ENCODE measurements at regions not wholly inside any gene's neighbourhood (a gene's known extent, or its start where the extent isn't known, plus 50 kb on each side); places are given as distances from the start of the nearest gene placed in this dataset.

DNA sequence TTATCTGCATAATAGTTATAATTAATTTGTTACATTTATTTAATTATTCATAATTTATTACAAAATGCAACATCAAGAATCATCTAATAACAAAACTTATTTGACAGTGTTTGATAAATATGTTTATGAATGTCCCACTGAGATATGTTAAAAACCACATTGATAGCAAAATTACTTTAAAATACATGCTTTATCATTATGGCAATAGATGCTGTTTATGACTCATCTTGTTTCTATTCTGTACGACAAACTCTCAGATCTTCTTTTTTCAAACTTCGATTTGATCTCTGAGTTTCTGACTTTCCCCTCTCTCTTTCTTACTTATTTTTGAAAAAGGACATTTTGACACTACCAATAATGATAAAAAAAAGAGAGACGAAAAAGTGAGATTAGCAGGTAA lies 56.8 kb upstream of the LRRK2 start:
- TF ChIP-seq POLR2A (IDR thresholded peaks at IDR 0.05) (no peak), POLR2AphosphoS5 (IDR thresholded peaks at IDR 0.05; ENCODE audit: insufficient read depth in 1 of 2, low read depth in 1 of 2) (no peak)
- TF ChIP-seq, protein P1, sequence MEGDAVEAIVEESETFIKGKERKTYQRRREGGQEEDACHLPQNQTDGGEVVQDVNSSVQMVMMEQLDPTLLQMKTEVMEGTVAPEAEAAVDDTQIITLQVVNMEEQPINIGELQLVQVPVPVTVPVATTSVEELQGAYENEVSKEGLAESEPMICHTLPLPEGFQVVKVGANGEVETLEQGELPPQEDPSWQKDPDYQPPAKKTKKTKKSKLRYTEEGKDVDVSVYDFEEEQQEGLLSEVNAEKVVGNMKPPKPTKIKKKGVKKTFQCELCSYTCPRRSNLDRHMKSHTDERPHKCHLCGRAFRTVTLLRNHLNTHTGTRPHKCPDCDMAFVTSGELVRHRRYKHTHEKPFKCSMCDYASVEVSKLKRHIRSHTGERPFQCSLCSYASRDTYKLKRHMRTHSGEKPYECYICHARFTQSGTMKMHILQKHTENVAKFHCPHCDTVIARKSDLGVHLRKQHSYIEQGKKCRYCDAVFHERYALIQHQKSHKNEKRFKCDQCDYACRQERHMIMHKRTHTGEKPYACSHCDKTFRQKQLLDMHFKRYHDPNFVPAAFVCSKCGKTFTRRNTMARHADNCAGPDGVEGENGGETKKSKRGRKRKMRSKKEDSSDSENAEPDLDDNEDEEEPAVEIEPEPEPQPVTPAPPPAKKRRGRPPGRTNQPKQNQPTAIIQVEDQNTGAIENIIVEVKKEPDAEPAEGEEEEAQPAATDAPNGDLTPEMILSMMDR (IDR thresholded peaks at IDR 0.05) = no peak
- intact Hi-C loops (cut with DNase I) = no loop called here
- Histone ChIP-seq H3K27ac (no peak overlapping the region), H3K9me3 (no peaks in the 10 kb centered on the region), H3K27me3 (no peaks in the 10 kb centered on the region), H3K4me1 (no peaks in the 10 kb centered on the region), H3K4me3 (no peak overlapping the region), H3K36me3 (no peaks in the 10 kb centered on the region)
- DNase-seq (ENCODE audit: extremely low spot score in 2 of 2) = no peak

DNA sequence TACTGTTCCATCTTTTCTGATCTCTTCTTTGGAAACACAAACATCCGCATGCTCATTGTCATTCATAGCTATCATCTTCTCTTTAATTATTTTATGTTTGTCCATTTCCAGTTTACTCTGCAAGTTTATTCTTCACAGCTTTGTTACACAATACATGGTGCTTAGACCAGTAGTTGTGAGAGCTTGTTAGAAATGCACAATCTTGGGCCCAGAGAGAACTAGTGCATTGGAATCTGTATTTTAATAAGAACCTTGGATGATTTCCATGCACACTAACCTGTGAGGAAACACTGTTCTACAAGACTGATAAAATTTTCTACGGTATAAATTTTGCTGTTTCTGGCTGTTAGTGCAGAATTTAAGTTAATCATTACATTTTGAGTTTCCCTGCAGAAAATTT lies 59.3 kb upstream of the SLC2A13 start:
- DNase-seq (ENCODE audit: extremely low spot score in 2 of 2) = no peak
- no peaks in the 10 kb centered on the region for H3K9me3 ChIP-seq
- H3K4me1 ChIP-seq = no peaks in the 10 kb centered on the region
- no peak overlapping the region for H3K4me3 ChIP-seq
- no peak overlapping the region for H3K27ac ChIP-seq
- H3K27me3 ChIP-seq = no peaks in the 10 kb centered on the region
- no peaks in the 10 kb centered on the region for H3K36me3 ChIP-seq
- intact Hi-C loops (cut with DNase I) = no loop called here
- TF ChIP-seq POLR2A (IDR thresholded peaks at IDR 0.05) (no peak), POLR2AphosphoS5 (IDR thresholded peaks at IDR 0.05; ENCODE audit: insufficient read depth in 1 of 2, low read depth in 1 of 2) (no peak)
- TF ChIP-seq, protein P1 (IDR thresholded peaks at IDR 0.05) = no peak

DNA sequence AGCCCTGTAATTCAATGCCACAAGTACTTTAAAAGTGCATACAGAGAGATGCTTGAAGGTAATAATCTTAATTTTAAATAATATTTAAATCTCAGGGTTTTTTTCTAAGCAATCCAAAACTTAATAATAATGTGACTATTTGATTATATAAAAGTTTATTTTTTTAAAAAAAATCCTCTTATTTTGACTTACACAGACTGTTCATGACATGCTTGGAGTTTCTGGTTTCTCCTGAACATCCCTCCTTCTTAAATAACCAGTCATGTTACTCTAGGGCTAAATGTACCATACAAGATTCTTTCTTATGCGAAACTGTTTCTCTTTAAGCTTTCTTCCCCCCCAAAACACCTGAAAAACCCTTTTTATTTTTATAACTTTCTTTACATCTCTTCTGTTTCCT lies 58.2 kb upstream of the SLC2A13 start:
- no peak for TF ChIP-seq POLR2AphosphoS5 (IDR thresholded peaks at IDR 0.05; ENCODE audit: insufficient read depth in 1 of 2, low read depth in 1 of 2)
- no peak for TF ChIP-seq POLR2A (IDR thresholded peaks at IDR 0.05)
- TF ChIP-seq, protein P1 (IDR thresholded peaks at IDR 0.05) = no peak
- Histone ChIP-seq H3K36me3 (no peaks in the 10 kb centered on the region), H3K9me3 (no peaks in the 10 kb centered on the region), H3K4me1 (no peaks in the 10 kb centered on the region), H3K4me3 (no peak overlapping the region), H3K27ac (no peak overlapping the region), H3K27me3 (no peaks in the 10 kb centered on the region)
- no peak for DNase-seq (ENCODE audit: extremely low spot score in 2 of 2)
- intact Hi-C loops (cut with DNase I) = no loop called here

DNA sequence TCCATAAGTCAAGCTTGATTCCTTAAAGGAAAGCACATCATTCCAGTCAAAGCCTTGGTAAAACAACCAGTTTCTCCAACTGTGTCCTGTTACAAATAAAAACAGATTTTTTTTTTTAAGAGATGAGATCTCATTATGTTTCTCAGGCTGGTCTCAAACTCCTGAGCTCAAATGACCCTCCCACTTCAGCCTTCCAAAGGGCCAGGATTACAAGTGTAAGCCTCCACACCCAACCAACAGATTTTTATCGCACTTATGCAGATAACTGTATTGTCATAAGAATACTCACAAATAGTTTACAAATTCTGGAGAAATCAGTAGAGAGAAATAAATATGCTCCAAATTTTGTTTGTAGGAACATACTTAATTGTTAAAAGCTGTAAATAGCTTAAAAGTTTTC lies 56.2 kb upstream of the SLC2A13 start:
- intact Hi-C loops (cut with DNase I) = no loop called here

DNA sequence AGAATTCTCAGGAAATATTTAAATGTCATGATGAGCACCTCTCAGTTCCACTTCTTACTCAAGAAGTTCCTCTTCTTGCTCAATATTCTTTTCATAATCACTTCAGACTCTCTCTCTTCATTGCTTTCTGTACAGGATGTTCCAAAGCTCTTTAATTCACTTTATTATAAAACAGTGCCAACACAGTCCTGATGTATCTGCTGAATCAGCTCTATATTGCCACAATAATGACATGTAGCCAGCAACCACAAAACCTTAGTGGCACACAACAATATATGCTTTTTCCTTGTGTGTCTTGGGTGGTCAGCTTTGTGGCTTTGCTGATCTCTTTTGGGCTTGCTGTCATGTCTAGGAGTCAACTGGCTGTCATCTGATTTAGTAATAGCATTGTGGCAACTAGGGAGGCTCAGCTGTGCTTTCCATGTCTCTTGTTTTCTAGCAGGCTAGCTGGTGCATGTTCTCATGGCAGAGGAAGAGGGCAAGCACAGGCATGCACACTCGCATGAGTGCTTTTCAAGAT lies 52.8 kb upstream of the SLC2A13 start:
- intact Hi-C loops (cut with DNase I) = loop anchor here (10.0 kb wide), 1 partner anchor 156 kb away; no protein-coding TSS in a partner anchor
- Histone ChIP-seq H3K4me3 (no peak overlapping the region), H3K27ac (peak overlapping the region; percentile 47)

More for the DNA sequence above, 56.2 kb upstream of the SLC2A13 start:
- no peak overlapping the region for H3K4me3 ChIP-seq
- no peaks in the 10 kb centered on the region for H3K9me3 ChIP-seq
- H3K27ac ChIP-seq = no peak overlapping the region
- no peaks in the 10 kb centered on the region for H3K27me3 ChIP-seq
- no peaks in the 10 kb centered on the region for H3K4me1 ChIP-seq
- TF ChIP-seq POLR2A (IDR thresholded peaks at IDR 0.05) = no peak
- no peak for TF ChIP-seq POLR2AphosphoS5 (IDR thresholded peaks at IDR 0.05; ENCODE audit: insufficient read depth in 1 of 2, low read depth in 1 of 2)
- TF ChIP-seq, protein P1 (IDR thresholded peaks at IDR 0.05) = no peak
- H3K36me3 ChIP-seq = no peaks in the 10 kb centered on the region
- no peak for DNase-seq (ENCODE audit: extremely low spot score in 2 of 2)

More for the DNA sequence above, 52.8 kb upstream of the SLC2A13 start:
- H3K27me3 ChIP-seq = no peaks in the 10 kb centered on the region
- no peak for DNase-seq (ENCODE audit: extremely low spot score in 2 of 2)
- TF ChIP-seq POLR2A (IDR thresholded peaks at IDR 0.05) (no peak), POLR2AphosphoS5 (IDR thresholded peaks at IDR 0.05; ENCODE audit: insufficient read depth in 1 of 2, low read depth in 1 of 2) (peak in 1 of 2 donors; percentile 53)
- no peaks in the 10 kb centered on the region for H3K9me3 ChIP-seq
- H3K4me1 ChIP-seq = no peaks in the 10 kb centered on the region
- H3K36me3 ChIP-seq = no peaks in the 10 kb centered on the region

All from vagina (tissue), 2 donors.